ENCODE measurements at regions not wholly inside any gene's neighbourhood (a gene's known extent, or its start where the extent isn't known, plus 50 kb on each side); places are given as distances from the start of the nearest gene placed in this dataset.

GRCh38 chr14:105858676-105859025 is 332.3 kb downstream of the TMEM121 start:
- TF ChIP-seq EZH2 (IDR thresholded peaks at IDR 0.05; ENCODE audit: insufficient read depth, poor library complexity, severe bottlenecking) = no peak
- no peak for TF ChIP-seq EZH2phosphoT487 (IDR thresholded peaks at IDR 0.05; ENCODE audit: insufficient read depth, low read depth)
